HCT116 (cell line): ENCODE measurements at regions not wholly inside any gene's neighbourhood (a gene's known extent, or its start where the extent isn't known, plus 50 kb on each side); places are given as distances from the start of the nearest gene placed in this dataset.

Experiments used
- POLR2A ChIP-seq: IDR thresholded peaks from 2 replicates; pipeline ENCODE4 v1.7.0; 2011; ENCODE audit warnings: borderline replicate concordance; ENCODE audit not compliant: insufficient read depth, insufficient read length; ENCODE audit errors: extremely low read depth
- SRF ChIP-seq: IDR thresholded peaks from 2 replicates; pipeline ENCODE4 v1.6.1; 2012; ENCODE audit warnings: low read depth
- TF ChIP-seq, protein P1 (sequence below), 3 experiments: fragments of 200-600 bp in 1 of 3; sonication (generic) in 1 of 3; IDR thresholded peaks in 2 of 3; conservative IDR thresholded peaks in 1 of 3; 2 replicates each; pipeline ENCODE4 v1.5.1; 2012 to 2017; ENCODE audit warnings: low read depth in 2 of 3, low read length in 2 of 3, antibody characterized with exemption in 1 of 3, borderline replicate concordance in 1 of 3, control low read depth in 1 of 3, mild to moderate bottlenecking in 1 of 3, mixed read lengths in 1 of 3, mixed run types in 1 of 3, moderate library complexity in 1 of 3; ENCODE audit not compliant: insufficient read depth in 1 of 3
- TF ChIP-seq, protein P2 (sequence below): IDR thresholded peaks from 2 replicates; pipeline ENCODE4 v1.6.1; 2012; ENCODE audit warnings: low read depth

DNA sequence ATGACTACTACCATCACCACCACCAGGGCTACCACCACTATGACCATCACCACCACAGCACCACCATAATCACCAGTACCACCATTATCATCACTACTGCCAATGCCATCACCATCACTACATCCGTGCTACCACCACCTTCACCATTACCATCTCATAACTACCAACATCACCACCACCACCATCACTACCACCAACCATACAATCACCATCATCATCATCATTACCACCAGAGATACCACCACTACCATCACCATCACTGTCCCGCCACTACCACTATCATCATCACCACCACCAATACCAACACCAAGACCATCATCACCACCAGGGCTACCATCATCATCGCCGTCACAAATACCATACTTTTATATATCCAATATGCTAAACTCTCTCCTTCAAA, 369.6 kb upstream of the DYNLRB2 start:
- TF ChIP-seq, protein P1, sequence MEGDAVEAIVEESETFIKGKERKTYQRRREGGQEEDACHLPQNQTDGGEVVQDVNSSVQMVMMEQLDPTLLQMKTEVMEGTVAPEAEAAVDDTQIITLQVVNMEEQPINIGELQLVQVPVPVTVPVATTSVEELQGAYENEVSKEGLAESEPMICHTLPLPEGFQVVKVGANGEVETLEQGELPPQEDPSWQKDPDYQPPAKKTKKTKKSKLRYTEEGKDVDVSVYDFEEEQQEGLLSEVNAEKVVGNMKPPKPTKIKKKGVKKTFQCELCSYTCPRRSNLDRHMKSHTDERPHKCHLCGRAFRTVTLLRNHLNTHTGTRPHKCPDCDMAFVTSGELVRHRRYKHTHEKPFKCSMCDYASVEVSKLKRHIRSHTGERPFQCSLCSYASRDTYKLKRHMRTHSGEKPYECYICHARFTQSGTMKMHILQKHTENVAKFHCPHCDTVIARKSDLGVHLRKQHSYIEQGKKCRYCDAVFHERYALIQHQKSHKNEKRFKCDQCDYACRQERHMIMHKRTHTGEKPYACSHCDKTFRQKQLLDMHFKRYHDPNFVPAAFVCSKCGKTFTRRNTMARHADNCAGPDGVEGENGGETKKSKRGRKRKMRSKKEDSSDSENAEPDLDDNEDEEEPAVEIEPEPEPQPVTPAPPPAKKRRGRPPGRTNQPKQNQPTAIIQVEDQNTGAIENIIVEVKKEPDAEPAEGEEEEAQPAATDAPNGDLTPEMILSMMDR (IDR thresholded peaks at IDR 0.05 in 2 of 3, conservative IDR thresholded peaks at IDR 0.05 in 1 of 3; ENCODE audit: borderline replicate concordance in 1 of 3, insufficient read depth in 1 of 3, low read depth in 2 of 3, low read length in 2 of 3) = no peak
- TF ChIP-seq POLR2A (no peak), SRF (no peak)
- TF ChIP-seq, protein P2, sequence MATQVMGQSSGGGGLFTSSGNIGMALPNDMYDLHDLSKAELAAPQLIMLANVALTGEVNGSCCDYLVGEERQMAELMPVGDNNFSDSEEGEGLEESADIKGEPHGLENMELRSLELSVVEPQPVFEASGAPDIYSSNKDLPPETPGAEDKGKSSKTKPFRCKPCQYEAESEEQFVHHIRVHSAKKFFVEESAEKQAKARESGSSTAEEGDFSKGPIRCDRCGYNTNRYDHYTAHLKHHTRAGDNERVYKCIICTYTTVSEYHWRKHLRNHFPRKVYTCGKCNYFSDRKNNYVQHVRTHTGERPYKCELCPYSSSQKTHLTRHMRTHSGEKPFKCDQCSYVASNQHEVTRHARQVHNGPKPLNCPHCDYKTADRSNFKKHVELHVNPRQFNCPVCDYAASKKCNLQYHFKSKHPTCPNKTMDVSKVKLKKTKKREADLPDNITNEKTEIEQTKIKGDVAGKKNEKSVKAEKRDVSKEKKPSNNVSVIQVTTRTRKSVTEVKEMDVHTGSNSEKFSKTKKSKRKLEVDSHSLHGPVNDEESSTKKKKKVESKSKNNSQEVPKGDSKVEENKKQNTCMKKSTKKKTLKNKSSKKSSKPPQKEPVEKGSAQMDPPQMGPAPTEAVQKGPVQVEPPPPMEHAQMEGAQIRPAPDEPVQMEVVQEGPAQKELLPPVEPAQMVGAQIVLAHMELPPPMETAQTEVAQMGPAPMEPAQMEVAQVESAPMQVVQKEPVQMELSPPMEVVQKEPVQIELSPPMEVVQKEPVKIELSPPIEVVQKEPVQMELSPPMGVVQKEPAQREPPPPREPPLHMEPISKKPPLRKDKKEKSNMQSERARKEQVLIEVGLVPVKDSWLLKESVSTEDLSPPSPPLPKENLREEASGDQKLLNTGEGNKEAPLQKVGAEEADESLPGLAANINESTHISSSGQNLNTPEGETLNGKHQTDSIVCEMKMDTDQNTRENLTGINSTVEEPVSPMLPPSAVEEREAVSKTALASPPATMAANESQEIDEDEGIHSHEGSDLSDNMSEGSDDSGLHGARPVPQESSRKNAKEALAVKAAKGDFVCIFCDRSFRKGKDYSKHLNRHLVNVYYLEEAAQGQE = no peak
